SK-N-SH (cell line): ENCODE measurements at regions not wholly inside any gene's neighbourhood (a gene's known extent, or its start where the extent isn't known, plus 50 kb on each side); places are given as distances from the start of the nearest gene placed in this dataset.

ENCODE experiments used
- EZH2phosphoT487 ChIP-seq: fragments of 200-600 bp; sonication (generic); IDR thresholded peaks from 2 replicates; pipeline ENCODE4 v1.6.1; 2017; ENCODE audit warnings: low read depth, mixed run types, mild to moderate bottlenecking, antibody characterized with exemption, moderate library complexity, borderline replicate concordance
- MXI1 ChIP-seq: IDR thresholded peaks from 2 replicates; pipeline ENCODE4 v1.6.1; 2012; ENCODE audit warnings: mild to moderate bottlenecking, low read depth, low read length, improper control_type of control experiment
- RAD21 ChIP-seq: IDR thresholded peaks from 2 replicates; pipeline ENCODE4 v1.6.1; 2012; ENCODE audit warnings: mild to moderate bottlenecking, low read length
- REST ChIP-seq: IDR thresholded peaks from 2 replicates; pipeline ENCODE4 v1.6.1; 2012; ENCODE audit warnings: mild to moderate bottlenecking, low read depth, low read length, moderate library complexity
- TF ChIP-seq, protein P1 (sequence below): fragments of 200-600 bp; sonication (generic); IDR thresholded peaks from 2 replicates; pipeline ENCODE4 v1.6.1; 2017; ENCODE audit warnings: antibody characterized with exemption, mild to moderate bottlenecking, moderate library complexity
- TF ChIP-seq, protein P2 (sequence below): IDR thresholded peaks from 2 replicates; pipeline ENCODE4 v1.4.0; 2012; ENCODE audit warnings: low read depth, borderline replicate concordance

GRCh38 chr6:28643017-28643740, 117.5 kb downstream of the GPX5 start:
- TF ChIP-seq, protein P1, sequence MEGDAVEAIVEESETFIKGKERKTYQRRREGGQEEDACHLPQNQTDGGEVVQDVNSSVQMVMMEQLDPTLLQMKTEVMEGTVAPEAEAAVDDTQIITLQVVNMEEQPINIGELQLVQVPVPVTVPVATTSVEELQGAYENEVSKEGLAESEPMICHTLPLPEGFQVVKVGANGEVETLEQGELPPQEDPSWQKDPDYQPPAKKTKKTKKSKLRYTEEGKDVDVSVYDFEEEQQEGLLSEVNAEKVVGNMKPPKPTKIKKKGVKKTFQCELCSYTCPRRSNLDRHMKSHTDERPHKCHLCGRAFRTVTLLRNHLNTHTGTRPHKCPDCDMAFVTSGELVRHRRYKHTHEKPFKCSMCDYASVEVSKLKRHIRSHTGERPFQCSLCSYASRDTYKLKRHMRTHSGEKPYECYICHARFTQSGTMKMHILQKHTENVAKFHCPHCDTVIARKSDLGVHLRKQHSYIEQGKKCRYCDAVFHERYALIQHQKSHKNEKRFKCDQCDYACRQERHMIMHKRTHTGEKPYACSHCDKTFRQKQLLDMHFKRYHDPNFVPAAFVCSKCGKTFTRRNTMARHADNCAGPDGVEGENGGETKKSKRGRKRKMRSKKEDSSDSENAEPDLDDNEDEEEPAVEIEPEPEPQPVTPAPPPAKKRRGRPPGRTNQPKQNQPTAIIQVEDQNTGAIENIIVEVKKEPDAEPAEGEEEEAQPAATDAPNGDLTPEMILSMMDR, result no peak
- TF ChIP-seq MXI1 (no peak), EZH2phosphoT487 (no peak), REST (no peak), RAD21 (no peak)
- TF ChIP-seq, protein P2, sequence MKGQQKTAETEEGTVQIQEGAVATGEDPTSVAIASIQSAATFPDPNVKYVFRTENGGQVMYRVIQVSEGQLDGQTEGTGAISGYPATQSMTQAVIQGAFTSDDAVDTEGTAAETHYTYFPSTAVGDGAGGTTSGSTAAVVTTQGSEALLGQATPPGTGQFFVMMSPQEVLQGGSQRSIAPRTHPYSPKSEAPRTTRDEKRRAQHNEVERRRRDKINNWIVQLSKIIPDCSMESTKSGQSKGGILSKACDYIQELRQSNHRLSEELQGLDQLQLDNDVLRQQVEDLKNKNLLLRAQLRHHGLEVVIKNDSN, result no peak
